Cardiac fibroblast (primary cell): ENCODE measurements at regions not wholly inside any gene's neighbourhood (a gene's known extent, or its start where the extent isn't known, plus 50 kb on each side); places are given as distances from the start of the nearest gene placed in this dataset.

Source experiments
- DNase-seq, 2 donors: peaks; one replicate each; pipeline versions ENCODE4 v3.0.0 to v3.0.0-alpha.2; 2010; ENCODE audit warnings: low read depth in 2 of 2
- H3K4me3 ChIP-seq, 2 donors: replicated peaks in 1 of 2; 1 replicate in 1 of 2; 2 replicates in 1 of 2; pipeline ENCODE4 v1.5.1; 2011; ENCODE audit warnings: low read depth in 2 of 2, low read length in 2 of 2, mild to moderate bottlenecking in 2 of 2, moderate library complexity in 1 of 2
- TF ChIP-seq, protein P1 (sequence below): IDR thresholded peaks from one replicate; pipeline ENCODE4 v1.5.1; 2011; ENCODE audit warnings: low read depth, mild to moderate bottlenecking, low read length, inconsistent platforms

GRCh38 chr4:141501395-141501794, 135.0 kb upstream of the IL15 start:
- peak; percentile 12 to 35 for DNase-seq
- TF ChIP-seq, protein P1, sequence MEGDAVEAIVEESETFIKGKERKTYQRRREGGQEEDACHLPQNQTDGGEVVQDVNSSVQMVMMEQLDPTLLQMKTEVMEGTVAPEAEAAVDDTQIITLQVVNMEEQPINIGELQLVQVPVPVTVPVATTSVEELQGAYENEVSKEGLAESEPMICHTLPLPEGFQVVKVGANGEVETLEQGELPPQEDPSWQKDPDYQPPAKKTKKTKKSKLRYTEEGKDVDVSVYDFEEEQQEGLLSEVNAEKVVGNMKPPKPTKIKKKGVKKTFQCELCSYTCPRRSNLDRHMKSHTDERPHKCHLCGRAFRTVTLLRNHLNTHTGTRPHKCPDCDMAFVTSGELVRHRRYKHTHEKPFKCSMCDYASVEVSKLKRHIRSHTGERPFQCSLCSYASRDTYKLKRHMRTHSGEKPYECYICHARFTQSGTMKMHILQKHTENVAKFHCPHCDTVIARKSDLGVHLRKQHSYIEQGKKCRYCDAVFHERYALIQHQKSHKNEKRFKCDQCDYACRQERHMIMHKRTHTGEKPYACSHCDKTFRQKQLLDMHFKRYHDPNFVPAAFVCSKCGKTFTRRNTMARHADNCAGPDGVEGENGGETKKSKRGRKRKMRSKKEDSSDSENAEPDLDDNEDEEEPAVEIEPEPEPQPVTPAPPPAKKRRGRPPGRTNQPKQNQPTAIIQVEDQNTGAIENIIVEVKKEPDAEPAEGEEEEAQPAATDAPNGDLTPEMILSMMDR: no peak

DNA sequence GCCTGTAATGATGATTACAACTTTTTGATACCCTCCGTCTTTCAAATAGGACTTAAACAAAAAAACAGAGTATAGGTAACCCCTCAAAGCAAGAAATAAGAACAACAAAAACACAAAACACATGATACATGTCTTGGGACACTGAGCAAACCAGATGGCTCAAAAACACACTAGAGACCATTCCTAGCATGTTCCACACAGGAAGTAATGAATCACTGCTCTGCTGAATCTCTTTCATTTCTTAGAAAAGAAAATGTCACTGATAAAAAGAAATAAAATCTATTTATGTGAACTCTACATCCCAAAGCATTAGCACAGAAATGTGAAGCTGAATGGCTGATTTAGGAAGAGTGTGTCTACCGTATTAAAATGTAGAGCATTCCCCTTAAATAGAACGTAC, 134.5 kb upstream of the IL15 start:
- TF ChIP-seq, protein P1: no peak
- peak; percentile 45 to 73 for DNase-seq
- no peak overlapping the region for H3K4me3 ChIP-seq

More at GRCh38 chr4:141501395-141501794, 135.0 kb upstream of the IL15 start:
- H3K4me3 ChIP-seq: no peak overlapping the region

DNA sequence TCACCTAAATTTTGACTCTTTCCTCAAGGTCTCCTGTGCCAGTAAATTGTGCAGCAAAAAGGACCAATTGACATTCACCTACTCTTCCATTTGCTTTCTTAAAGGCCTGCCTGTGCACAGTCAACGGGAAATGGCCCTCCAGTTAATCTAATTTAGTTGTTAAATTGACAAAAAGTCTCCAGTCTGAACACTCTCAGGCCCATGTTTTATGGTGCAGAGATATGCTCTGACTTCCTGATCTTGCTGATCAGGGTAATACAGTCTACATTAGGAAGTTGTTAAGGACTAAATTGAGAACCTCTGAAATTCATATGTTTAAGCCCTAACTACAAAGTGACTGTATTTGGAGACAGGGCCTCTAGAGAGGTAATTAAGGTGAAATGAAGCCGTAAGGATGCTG, 133.6 kb upstream of the IL15 start:
- DNase-seq: no peak
- TF ChIP-seq, protein P1: no peak

DNA sequence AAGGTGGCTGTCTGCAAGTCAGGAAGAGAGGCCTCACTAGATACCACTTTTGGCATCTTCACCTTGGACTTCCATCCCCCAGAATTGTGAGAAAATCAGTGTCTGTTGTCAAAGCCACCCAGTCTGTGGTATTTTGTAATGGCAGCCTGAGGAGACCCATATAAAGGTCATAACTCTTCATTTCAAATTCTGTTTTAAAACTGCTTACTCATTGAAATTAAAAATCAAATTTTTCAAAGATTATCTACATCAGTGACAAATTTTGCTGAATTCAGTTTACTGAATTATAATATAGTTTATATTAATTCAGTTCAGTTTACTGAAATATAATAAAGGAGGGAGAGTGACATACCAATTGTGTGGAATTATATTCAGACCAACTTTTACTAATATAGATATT, 133.1 kb upstream of the IL15 start:
- DNase-seq: no peak
- TF ChIP-seq, protein P1: no peak
- H3K4me3 ChIP-seq: no peak overlapping the region

More for the DNA sequence above, 133.6 kb upstream of the IL15 start:
- no peak overlapping the region for H3K4me3 ChIP-seq

- no peak for DNase-seq
- TF ChIP-seq, protein P1: no peak
- no peak overlapping the region for H3K4me3 ChIP-seq
These were observed 125.3 kb upstream of the IL15 start for GRCh38 chr4:141511055-141511454.

- no peak overlapping the region for H3K4me3 ChIP-seq
- TF ChIP-seq, protein P1: no peak
- no peak for DNase-seq
These were observed 122.5 kb upstream of the IL15 start for GRCh38 chr4:141513866-141514265.

DNA sequence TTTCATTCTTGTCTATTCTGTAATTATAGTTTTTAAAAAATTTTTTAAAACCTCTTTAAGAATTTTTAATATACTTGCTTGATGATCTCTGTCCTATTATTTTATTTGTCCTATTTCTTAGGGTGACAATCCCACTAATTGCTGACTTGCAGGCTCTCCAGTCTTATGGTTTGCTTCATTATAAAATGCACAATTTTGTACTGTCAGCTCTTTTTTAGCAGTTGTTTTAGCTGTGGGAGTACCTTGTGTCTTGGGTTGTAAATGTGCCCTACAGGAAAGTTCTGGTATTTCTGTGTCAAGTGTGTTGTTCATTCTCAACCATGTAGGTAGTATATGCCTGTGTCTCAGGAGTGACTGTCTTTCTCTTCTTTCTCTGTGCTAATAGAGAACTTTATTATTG, 118.2 kb upstream of the IL15 start:
- H3K4me3 ChIP-seq: no peak overlapping the region
- DNase-seq: no peak
- TF ChIP-seq, protein P1: no peak
